ENCODE measurements at regions not wholly inside any gene's neighbourhood (a gene's known extent, or its start where the extent isn't known, plus 50 kb on each side); places are given as distances from the start of the nearest gene placed in this dataset.

GRCh38 chr6:15824811-15825210, 162.0 kb upstream of the DTNBP1 start:
- POLR2A ChIA-PET = no interaction called here
- Histone ChIP-seq H3K4me1 (ENCODE audit: control insufficient read depth in 1 of 2, insufficient read depth in 2 of 2, low read length in 2 of 2) (no peaks in the 10 kb centered on the region), H3K9me3 (ENCODE audit: control insufficient read depth in 1 of 2, insufficient read depth in 1 of 2, low read depth in 1 of 2, low read length in 2 of 2) (no peaks in the 10 kb centered on the region), H3K27me3 (ENCODE audit: insufficient read depth, low read length) (peaks cover 25% of the 10 kb centered on the region), H3K36me3 (ENCODE audit: control insufficient read depth in 1 of 2, insufficient read depth in 2 of 2, low read length in 2 of 2) (no peaks in the 10 kb centered on the region), H2AFZ (ENCODE audit: low read depth, low read length, poor library complexity, severe bottlenecking) (no peak overlapping the region), H4K20me1 (ENCODE audit: insufficient read depth) (no peaks in the 10 kb centered on the region), H3K9me2 (ENCODE audit: insufficient read depth) (no peaks in the 10 kb centered on the region), H3K79me2 (ENCODE audit: insufficient read depth, low read length) (no peaks in the 10 kb centered on the region), H3K9ac (ENCODE audit: low read length) (no peak overlapping the region), H3K4me2 (ENCODE audit: low read length) (no peak overlapping the region), H3K4me3 (replicated peaks in 1 of 2; ENCODE audit: low read depth in 1 of 2, low read length in 2 of 2) (no peak overlapping the region), H3K27ac (ENCODE audit: low read depth, low read length) (no peak overlapping the region)
- CTCF ChIA-PET = no interaction called here
- no peak for ATAC-seq
- no TSS peak for BruUV-seq (replicated peaks)
- no peak for TF ChIP-seq ZBTB33 (IDR thresholded peaks at IDR 0.05; ENCODE audit: extremely low read depth, insufficient replicate concordance, low read length)
- no peak for TF ChIP-seq SRF (IDR thresholded peaks at IDR 0.05; ENCODE audit: low read depth)
- no peak for TF ChIP-seq FOSL1 (IDR thresholded peaks at IDR 0.05; ENCODE audit: low read depth)
- TF ChIP-seq CTCF (IDR thresholded peaks at IDR 0.05 in 2 of 3, conservative IDR thresholded peaks at IDR 0.05 in 1 of 3; ENCODE audit: borderline replicate concordance in 1 of 3, insufficient read depth in 1 of 3, low read depth in 2 of 3, low read length in 2 of 3) = no peak
- no peak for TF ChIP-seq EZH2 (IDR thresholded peaks at IDR 0.05)
- TF ChIP-seq JUND (IDR thresholded peaks at IDR 0.05) = no peak
- no peak for TF ChIP-seq SP1 (IDR thresholded peaks at IDR 0.05; ENCODE audit: low read depth)
- TF ChIP-seq SIN3A (IDR thresholded peaks at IDR 0.05; ENCODE audit: low read depth) = no peak
- TF ChIP-seq POLR2AphosphoS5 (IDR thresholded peaks at IDR 0.05; ENCODE audit: low read depth, low read length) = no peak
- no peak for TF ChIP-seq ZFX (IDR thresholded peaks at IDR 0.05)
- TF ChIP-seq CBX3 (IDR thresholded peaks at IDR 0.05; ENCODE audit: low read depth) = no peak
- TF ChIP-seq ZNF274 (IDR thresholded peaks at IDR 0.05; ENCODE audit: low read depth, low read length) = no peak
- RAD21 ChIA-PET (ENCODE audit: low non-redundant PET in 1 of 2, low total read pairs in 2 of 2, uncharacterized antibody in 2 of 2, unreplicated experiment in 2 of 2) = no interaction called here
- intact Hi-C loops (cut with micrococcal nuclease) = no loop called here
- no peak for DNase-seq (ENCODE audit: low read depth, low spot score)
